Pons (tissue), 1 donor: ENCODE measurements at regions not wholly inside any gene's neighbourhood (a gene's known extent, or its start where the extent isn't known, plus 50 kb on each side); places are given as distances from the start of the nearest gene placed in this dataset.
"Not testable (repeated sequence)": the region's sequence is repeated elsewhere in the genome, so short reads cannot be mapped to it uniquely, and the experiment has no call there.

ENCODE experiments used
- DNase-seq: peaks from one replicate; pipeline ENCODE4 v3.0.0-alpha.2; 2016; ENCODE audit warnings: low spot score

DNA sequence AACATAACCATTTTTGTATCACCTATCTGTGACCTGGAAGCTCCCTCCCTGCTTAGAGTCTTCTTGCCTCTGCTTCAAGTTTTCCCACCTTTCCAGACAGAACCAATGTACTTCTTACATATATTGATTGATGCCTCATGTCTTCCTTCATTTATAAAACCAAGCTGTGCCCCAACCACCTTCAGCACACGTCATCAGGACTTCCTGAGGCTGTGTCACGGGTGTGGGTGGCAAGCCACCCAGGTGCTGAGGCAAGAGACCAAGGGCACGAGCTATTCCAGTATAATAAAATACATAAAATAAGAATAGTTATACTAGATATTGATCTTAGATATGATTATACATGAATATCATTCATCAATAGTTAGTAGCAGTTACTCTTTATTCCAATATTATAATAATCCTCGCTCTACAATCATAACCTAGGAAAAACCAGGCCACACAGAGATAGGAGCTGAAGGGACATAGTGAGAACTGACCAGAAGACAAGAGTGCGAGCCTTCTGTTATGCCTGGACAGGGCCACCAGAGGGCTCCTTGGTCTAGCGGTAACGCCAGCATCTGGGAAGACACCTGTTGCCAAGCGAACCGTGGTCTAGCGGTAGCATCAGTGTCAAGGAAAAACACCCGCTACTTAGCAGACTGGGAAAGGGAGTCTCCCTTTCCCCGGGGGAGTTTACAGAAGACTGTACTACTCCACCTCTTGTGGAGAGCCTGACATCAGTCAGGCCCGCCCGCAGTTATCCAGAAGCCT, 180.2 kb upstream of the ERCC4 start:
- not testable (repeated sequence) for DNase-seq

- no peak for DNase-seq
Observed at GRCh38 chr16:13742928-13743327, 177.0 kb upstream of the ERCC4 start.

DNA sequence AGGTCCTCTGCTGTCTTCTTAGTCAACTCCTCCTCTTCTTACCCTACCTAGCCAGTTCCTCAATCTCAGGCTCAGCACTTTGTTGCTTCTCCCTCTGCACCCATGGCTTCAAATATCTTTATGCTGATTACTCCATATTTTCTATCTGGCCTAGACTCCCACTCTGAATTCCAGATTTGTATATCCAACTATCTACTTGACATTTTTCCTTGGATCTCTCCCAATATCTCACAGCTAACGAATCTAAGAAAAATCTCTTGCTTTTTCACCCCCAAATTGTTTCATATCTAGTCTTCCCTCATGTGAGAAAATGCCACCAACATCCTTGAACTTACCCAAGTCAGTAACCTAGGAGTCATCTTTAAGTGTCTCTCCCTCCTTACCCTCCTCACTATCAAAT, 176.4 kb upstream of the ERCC4 start:
- DNase-seq: no peak

DNA sequence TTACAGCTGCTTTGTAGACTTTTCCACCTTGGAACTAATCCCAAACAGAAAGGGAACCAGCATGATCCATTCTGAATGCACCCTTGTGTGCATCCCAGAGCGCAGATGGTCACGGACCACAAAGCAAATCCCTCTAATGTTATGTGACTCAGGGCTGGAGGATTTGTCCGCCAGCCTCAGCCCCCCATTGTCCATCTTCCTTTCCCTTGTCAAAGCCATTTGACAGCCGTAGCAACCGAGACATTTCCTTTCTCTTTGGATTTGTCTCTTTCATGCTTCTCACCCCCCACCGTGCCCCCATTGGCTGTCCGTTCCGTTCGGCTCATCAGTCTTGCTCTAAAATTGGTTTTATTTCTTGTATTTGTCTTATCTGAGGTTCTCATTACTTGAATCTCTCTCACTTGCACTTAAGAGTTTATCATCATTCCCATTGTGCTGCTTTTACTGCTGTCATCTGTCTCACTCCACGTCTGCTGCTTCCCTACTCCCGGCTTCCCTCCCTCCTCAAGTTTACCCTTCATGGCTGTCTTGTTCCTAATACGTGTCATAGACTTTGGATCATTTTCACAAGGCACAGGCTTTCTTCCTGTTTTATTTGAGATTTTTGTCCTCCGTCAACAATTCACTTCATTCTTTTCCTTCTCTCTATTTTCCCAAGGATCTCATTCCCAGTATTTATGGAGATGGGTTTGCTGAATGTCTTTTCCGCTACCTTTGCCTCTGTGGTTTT, 163.4 kb upstream of the ERCC4 start:
- DNase-seq: no peak

DNA sequence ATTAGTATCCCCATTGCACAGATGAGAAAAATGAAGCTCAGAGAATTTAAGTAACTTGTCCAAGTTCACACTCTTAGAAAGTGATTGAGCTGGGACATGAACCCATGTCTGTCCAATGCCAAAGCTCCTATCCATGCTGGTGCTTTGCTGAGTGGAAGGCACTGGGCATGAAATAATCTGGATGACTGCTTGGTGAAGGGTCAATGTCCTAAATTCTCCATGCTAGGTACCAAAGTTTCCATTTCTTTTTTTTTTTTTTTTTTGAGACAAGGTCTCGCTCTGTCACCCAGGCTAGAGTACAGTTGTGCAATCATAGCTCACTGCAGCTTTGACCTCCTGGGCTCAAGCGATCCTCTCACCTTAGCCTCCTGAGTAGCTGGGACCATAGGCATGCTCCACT, 153.6 kb upstream of the ERCC4 start:
- no peak for DNase-seq

- peak; percentile 24 for DNase-seq
Observed at GRCh38 chr16:13767215-13767614, 152.7 kb upstream of the ERCC4 start.

DNA sequence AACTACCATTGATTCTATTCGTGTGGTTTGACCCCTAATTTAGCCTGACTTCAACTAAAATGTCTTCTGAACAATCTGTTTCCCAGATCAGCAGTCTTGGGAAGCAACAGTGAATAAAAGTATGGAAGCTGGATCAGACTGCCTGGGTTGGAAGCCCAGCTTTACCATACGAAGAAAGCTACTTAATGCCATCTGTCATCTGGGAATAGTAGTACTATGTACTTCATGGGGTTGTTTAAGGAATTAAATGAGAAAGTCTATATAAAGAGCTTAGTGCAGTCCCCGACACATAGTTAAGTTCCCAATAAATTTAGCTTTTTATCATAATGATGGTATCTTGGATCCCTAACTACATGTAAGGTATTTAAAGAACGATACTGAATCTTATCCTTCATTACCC, 151.5 kb upstream of the ERCC4 start:
- DNase-seq: no peak

- DNase-seq: no peak
Observed at GRCh38 chr16:13770436-13770835, 149.5 kb upstream of the ERCC4 start.

- DNase-seq: no peak
Observed at GRCh38 chr16:13772782-13773181, 147.2 kb upstream of the ERCC4 start.

GRCh38 chr16:13779676-13780075, 140.3 kb upstream of the ERCC4 start:
- DNase-seq: no peak

DNA sequence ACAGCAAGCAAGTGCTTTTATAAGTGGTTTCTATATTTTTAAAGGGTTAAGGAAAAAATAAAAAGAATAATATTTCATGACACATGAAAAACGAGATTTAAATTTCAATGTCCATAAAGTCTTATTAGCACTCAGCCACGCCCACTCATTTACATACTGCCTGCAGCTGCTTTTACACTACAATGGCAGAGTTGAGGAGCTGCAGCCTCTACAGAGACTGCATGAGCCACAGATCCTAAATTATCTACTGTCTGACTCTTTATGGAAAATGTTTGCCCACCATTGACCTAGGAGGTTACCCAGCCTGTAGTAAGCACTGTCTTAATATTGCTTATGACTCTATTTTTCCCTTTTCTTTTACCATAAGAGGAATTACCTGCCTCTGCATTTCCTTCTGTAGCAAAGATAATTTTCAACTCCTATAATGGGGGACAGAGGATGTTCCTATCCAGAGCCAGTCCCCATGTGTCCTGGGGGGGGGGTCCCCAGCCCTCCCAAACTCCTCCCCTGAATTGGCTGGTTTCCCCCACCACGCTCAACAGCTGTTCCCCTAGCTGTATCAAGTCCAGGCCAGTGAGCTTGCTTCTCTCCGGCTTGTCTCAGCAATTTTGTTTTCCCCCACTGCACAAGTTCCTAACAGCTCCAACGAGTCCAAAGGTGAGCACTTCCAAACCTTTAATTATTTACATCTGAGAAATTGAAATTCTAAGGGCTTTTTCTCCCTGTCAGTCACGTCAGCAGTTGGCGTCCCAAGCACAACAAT, 139.4 kb upstream of the ERCC4 start:
- DNase-seq: no peak

DNA sequence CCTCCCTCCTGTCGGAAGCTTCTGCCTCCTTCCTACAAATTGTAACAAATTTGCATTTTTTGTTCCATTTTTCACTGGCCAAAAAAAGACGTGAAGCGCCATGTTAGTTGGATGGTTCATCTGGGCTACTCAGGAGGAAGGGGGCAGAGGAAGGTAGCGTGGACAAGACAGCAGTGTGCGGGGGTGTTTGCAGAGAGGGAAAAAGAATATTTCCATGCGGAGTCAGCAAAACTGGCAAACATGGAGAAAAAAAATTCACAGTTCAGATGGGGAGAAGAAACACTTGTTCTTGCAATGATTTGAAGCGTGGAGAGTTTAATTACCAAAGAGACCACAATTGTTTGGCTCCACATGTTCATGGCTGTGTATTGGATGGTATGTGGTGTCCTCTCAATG, 138.8 kb upstream of the ERCC4 start:
- DNase-seq: no peak

DNA sequence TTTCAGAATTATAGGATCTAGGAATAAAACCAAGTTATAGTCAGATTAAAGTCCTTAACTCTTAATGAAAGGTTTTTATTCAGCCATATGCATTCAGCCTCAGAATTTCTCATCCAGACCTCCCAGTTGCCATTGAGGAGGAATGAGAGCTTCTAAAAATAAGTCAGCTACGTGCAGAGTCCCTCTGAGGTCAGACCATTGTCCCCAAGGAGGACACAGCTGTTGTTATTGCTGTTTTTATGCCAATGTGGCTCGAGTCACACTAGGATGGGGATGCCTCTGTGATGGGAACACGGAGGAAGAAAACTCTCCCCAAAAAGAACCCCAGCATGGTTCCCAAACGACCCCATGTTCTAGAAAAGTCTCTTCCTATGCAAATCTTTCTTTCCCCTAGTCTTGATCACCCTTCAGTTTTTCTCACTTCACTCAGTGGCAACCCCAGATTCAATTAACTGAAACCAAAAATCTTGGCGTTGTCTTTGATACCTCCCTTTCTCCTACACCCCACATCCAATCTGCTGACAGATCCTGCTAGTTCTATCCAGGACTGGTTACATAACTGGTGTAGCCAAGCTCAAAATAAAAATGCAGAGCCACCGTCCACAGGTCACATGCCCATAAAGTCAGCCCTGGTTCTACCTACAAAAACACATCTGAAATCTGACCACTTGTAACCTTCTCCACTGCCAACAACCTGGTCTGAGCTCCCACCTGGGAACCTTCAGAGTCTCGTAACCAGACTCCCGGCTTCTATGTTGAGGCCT, 138.2 kb upstream of the ERCC4 start:
- DNase-seq: no peak

DNA sequence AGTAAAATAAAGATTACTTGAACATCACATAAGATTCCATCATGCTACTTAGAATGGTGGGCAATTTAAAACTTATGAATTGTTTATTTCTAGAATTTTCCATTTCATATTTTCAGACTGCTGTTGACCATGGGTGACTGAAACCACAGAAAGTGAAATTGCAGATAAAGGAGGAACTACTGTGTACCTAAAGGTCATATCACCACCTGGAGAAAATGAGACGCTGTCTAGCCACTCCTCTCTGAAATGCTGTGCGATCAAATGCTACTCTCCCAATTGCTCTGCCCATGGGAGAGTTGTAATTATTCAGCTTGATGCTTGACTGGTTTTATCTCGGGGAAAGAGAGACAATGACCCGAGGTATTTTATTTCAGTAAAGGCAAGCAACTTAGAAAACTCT, 128.9 kb upstream of the ERCC4 start:
- DNase-seq: no peak

DNA sequence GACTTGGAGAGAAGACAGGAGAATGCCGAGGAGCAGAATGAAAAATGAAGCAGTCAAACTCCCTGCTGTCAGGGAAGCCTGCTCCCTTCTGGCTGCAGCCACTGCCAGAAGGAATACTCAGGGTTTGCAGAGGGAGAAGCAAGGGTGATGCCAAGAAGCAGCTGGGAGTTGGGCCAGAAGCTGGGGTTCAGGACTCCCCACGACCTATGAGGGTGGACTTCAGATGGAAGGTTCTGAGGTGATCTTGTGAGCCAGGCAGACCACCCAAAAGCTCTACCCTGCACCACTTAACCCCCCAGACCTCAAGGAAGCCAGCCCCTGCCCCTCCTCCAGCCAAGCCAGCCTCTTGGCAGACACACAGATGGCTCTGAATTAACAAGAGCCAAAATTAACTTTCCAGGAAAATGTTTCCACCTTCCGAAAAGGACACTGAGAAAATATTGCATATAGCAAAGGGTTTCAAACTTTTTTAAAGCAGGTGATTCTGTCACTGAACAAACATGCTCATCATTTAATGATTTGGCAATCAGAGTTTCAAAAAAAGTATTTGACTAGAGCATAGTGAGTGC, 126.0 kb upstream of the ERCC4 start:
- peak; percentile 52 for DNase-seq

DNA sequence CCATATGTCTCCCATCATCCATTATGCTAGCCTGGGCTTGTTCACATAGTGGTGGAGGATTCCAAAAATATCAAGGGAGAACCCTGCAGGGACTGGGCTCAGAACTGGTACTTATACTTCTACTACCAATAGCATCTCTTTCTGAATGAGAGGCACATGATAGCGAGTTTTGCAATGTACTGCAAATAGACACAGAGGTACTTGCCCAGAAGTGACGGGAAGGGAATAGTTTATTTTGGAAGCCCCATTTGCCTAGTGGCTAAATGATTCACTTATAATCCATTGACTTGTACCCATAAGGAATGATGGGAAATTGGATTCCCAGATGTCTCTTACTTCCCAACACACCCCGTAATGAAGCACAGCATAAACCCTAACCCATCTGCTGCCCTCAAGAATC, 124.8 kb upstream of the ERCC4 start:
- DNase-seq: no peak

DNA sequence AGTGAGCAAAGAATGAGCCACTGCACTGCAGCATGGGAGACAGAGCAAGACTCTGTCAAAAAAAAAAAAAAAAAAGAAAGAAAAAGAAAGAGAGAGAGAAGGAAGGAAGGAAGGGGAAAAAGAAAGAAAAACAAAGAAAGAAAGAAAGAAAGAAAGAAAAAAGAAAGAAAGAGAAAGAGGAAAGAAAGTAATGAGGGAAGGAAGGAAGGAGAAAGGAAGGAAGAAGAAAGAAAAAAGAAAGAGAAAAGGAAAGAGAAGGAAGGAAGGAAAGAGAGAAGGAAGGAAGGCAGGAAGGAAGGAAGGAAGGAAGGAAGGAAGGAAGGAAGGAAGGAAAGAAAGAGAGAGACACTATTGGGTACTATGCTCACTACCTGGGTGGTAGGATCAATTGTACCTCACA, 122.2 kb upstream of the ERCC4 start:
- no peak for DNase-seq

DNA sequence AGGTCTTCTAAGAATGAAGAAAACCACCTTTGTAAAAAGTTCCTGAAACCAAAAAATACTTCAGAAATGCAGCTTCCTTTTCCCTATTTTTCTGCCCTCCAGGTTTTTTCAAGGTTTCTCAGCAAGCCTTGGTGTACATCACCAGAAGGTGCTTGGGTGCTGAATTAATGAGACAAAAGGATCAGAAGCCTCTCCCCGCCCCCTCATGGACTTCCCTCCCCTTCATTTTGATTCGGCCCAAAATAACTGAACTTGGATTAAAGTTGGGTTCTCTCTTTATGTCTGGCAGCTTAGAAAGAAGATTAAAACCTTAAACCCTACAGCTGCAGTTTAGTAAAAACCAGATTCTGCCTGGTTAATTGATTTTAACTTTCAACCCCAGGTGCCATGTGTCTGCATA, 121.7 kb upstream of the ERCC4 start:
- DNase-seq: no peak

GRCh38 chr16:13803974-13804373, 116.0 kb upstream of the ERCC4 start:
- no peak for DNase-seq

DNA sequence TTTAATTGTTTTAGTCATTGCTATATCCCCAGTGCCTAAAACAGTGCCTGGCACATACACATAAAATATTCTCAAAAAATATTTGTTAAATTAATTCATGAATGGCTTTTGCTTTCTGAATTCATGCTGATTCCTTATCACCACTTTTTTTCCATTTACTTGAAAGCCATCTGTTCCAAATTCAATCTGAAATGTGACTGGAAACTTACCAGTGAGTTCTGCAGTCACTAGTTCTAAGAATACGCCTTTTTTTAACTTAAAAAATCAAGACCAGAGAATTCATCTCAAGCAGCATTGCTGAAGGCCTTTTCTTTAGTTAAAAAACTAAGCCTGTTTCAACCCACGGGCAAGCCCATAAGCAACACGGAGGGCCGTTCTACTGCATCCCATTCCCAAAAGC, 114.0 kb upstream of the ERCC4 start:
- DNase-seq: no peak

DNA sequence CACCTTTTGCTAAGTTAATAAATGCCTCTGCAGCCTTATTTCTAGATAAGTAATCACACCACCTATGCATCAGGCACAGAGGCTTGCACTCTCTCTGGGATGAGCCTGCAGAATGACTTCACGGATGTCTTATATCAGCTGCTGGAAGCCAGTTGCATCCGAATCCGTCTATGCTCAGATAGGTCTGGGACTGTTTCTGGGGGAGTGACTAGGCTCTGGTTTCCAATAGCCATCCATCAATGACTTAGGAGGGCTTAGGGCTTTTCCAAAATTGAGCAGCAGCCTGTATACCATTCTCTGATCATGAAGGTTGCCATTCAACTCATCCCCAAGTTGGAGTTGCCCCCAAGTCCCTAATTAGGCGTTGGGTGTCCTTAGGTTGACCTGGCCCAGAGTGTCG, 113.3 kb upstream of the ERCC4 start:
- no peak for DNase-seq

DNA sequence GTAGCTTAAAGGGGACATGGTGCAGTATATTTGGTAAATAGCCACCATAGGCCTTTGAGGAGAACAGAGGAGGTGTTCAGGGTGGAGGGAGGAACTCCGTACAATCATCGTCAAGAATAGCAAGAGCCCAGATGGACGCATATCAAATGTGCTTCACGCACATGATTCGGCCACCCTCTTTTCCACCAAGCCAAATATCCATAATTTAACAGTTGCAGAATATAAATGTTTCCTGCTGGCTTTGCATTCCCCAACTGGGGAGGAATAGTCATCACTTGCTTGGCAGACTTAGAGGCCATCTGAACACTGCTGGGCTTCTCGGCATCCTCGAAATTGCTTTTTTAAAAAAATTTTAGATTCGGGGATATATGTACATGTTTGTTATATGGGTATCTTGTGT, 111.9 kb upstream of the ERCC4 start:
- no peak for DNase-seq
